Lower leg skin (tissue), 3 donors: ENCODE measurements at regions not wholly inside any gene's neighbourhood (a gene's known extent, or its start where the extent isn't known, plus 50 kb on each side); places are given as distances from the start of the nearest gene placed in this dataset.

Experiments
- CTCF ChIP-seq, 3 donors: fragments of 450-650 bp; IDR thresholded peaks; one replicate each; pipeline ENCODE4 v1.5.1; 2016; ENCODE audit warnings: antibody characterized with exemption in 3 of 3, mild to moderate bottlenecking in 3 of 3, moderate library complexity in 2 of 3
- POLR2A ChIP-seq, 2 donors: fragments of 450-650 bp; IDR thresholded peaks; one replicate each; pipeline ENCODE4 v1.6.1; 2016 to 2017; ENCODE audit warnings: antibody characterized with exemption in 2 of 2, mild to moderate bottlenecking in 1 of 2, moderate library complexity in 1 of 2

DNA sequence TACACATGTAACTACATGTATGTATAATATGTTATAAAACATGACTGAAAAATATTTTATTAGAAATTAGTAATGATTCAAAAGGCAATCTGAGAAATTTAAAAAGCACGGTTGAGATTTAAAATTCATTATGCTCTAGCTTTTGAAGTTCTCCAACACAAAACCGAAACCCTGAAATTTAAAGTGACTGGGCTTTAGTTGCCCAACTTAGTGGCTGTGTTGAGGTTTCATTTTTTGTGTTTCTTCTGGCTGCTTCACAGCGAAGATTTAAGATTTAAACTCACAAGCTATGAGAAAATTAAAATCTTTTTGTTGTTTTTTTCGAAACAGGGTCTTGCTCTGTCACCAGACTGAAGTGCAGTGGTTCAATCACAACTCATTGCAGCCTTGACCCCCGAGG is 1058.7 kb downstream of the NCAM2 start:
- no peak for TF ChIP-seq CTCF (IDR thresholded peaks at IDR 0.05)
- no peak for TF ChIP-seq POLR2A (IDR thresholded peaks at IDR 0.05)
